GM12892 (cell line): ENCODE measurements at regions not wholly inside any gene's neighbourhood (a gene's known extent, or its start where the extent isn't known, plus 50 kb on each side); places are given as distances from the start of the nearest gene placed in this dataset.
"Not testable (repeated sequence)": the region's sequence is repeated elsewhere in the genome, so short reads cannot be mapped to it uniquely, and the experiment has no call there.

Source experiments
- DNase-seq: peaks from one replicate; pipeline ENCODE4 v3.0.0; 2011; ENCODE audit not compliant: insufficient read length
- FAIRE-seq: peaks from 2 replicates; lab custom pipeline; 2011; peaks lifted over from hg19 to GRCh38; lab: Jason Lieb, UNC
- POLR2A ChIP-seq: IDR thresholded peaks from 2 replicates; pipeline ENCODE4 v1.6.1; 2011; ENCODE audit warnings: low read depth, low read length, control low read depth
- POLR2AphosphoS5 ChIP-seq: IDR thresholded peaks from 2 replicates; pipeline ENCODE4 v1.6.1; 2011; ENCODE audit warnings: low read depth, low read length, control low read depth
- TAF1 ChIP-seq: IDR thresholded peaks from 2 replicates; pipeline ENCODE4 v1.6.1; 2011; ENCODE audit warnings: low read depth, mild to moderate bottlenecking, control low read depth, low read length, borderline replicate concordance

- DNase-seq (no peak), FAIRE-seq (no peak)
- TF ChIP-seq TAF1 (no peak), POLR2AphosphoS5 (no peak), POLR2A (no peak)
Observed at GRCh38 chrX:27404366-27404765, 58.8 kb downstream of the PPP4R3C start.

- DNase-seq (no peak), FAIRE-seq (no peak)
- TF ChIP-seq TAF1 (no peak), POLR2A (no peak), POLR2AphosphoS5 (no peak)
Observed at GRCh38 chrX:27399146-27399456, 64.0 kb downstream of the PPP4R3C start.

- no peak for FAIRE-seq
- TF ChIP-seq POLR2AphosphoS5 = no peak
- TF ChIP-seq TAF1 = no peak
- TF ChIP-seq POLR2A = no peak
Observed at GRCh38 chrX:27391623-27392022, 71.5 kb downstream of the PPP4R3C start.

GRCh38 chrX:27381419-27381818 lies 81.7 kb downstream of the PPP4R3C start:
- no peak for DNase-seq
- FAIRE-seq = no peak
- TF ChIP-seq TAF1 = no peak
- no peak for TF ChIP-seq POLR2A
- no peak for TF ChIP-seq POLR2AphosphoS5

More at GRCh38 chrX:27391623-27392022, 71.5 kb downstream of the PPP4R3C start:
- no peak for DNase-seq

GRCh38 chrX:27380163-27380845 lies 82.8 kb downstream of the PPP4R3C start:
- no peak for DNase-seq
- no peak for TF ChIP-seq TAF1
- no peak for TF ChIP-seq POLR2A
- TF ChIP-seq POLR2AphosphoS5 = no peak
- FAIRE-seq = no peak

- TF ChIP-seq POLR2A = no peak
- DNase-seq (no peak), FAIRE-seq (no peak)
Observed at GRCh38 chrX:27354021-27354420, 109.1 kb downstream of the PPP4R3C start.

GRCh38 chrX:27350476-27350875 lies 112.7 kb downstream of the PPP4R3C start:
- TF ChIP-seq TAF1 = no peak
- no peak for TF ChIP-seq POLR2A
- TF ChIP-seq POLR2AphosphoS5 = no peak
- no peak for FAIRE-seq
- DNase-seq = no peak

- DNase-seq = no peak
- FAIRE-seq = peak; percentile 82
- TF ChIP-seq POLR2AphosphoS5 = no peak
- TF ChIP-seq TAF1 = no peak
- no peak for TF ChIP-seq POLR2A
Observed at GRCh38 chrX:27336466-27337091, 126.6 kb downstream of the PPP4R3C start.

GRCh38 chrX:27321632-27322031 lies 141.5 kb downstream of the PPP4R3C start:
- TF ChIP-seq TAF1 (no peak), POLR2AphosphoS5 (no peak), POLR2A (no peak)

GRCh38 chrX:27309406-27309805 lies 153.7 kb downstream of the PPP4R3C start:
- no peak for FAIRE-seq

More at GRCh38 chrX:27321632-27322031, 141.5 kb downstream of the PPP4R3C start:
- FAIRE-seq (no peak), DNase-seq (no peak)

GRCh38 chrX:27307546-27307945 lies 155.6 kb downstream of the PPP4R3C start:
- DNase-seq (no peak), FAIRE-seq (no peak)
- TF ChIP-seq POLR2AphosphoS5 (no peak), POLR2A (no peak), TAF1 (no peak)

More at GRCh38 chrX:27309406-27309805, 153.7 kb downstream of the PPP4R3C start:
- no peak for TF ChIP-seq POLR2AphosphoS5
- no peak for TF ChIP-seq POLR2A
- TF ChIP-seq TAF1 = no peak
- no peak for DNase-seq

GRCh38 chrX:27292552-27292951 lies 170.6 kb downstream of the PPP4R3C start:
- not testable (repeated sequence) for FAIRE-seq, DNase-seq

- no peak for FAIRE-seq
- no peak for TF ChIP-seq TAF1
- TF ChIP-seq POLR2A = no peak
- no peak for TF ChIP-seq POLR2AphosphoS5
- DNase-seq = no peak
Observed at GRCh38 chrX:27276751-27277150, 186.4 kb downstream of the PPP4R3C start.
